ENCODE measurements at regions not wholly inside any gene's neighbourhood (a gene's known extent, or its start where the extent isn't known, plus 50 kb on each side); places are given as distances from the start of the nearest gene placed in this dataset.

- H3K79me2 ChIP-seq (ENCODE audit: insufficient read depth, low read depth), result no peaks in the 10 kb centered on the region
- H3K9ac ChIP-seq, result no peak overlapping the region
- no peaks in the 10 kb centered on the region; the same call in 1 of the 2 replicates for H4K20me1 ChIP-seq (ENCODE audit: insufficient read depth)
- no peak overlapping the region for H3K27ac ChIP-seq
- no peaks in the 10 kb centered on the region for H3K36me3 ChIP-seq (ENCODE audit: insufficient read depth)
- H3K4me3 ChIP-seq (IDR thresholded peaks at IDR 0.05; ENCODE audit: insufficient read depth, low read depth, low read length), result no peak overlapping the region
- no peaks in the 10 kb centered on the region for H3K4me1 ChIP-seq (ENCODE audit: low read depth, poor library complexity, severe bottlenecking)
- no peak for TF ChIP-seq CTCF (conservative IDR thresholded peaks at IDR 0.05; ENCODE audit: low read depth, low read length)
- H3K27me3 ChIP-seq (ENCODE audit: insufficient read depth, low read depth), result no peaks in the 10 kb centered on the region
- H2AFZ ChIP-seq (ENCODE audit: low read depth), result no peak overlapping the region
- H3K4me2 ChIP-seq, result no peak overlapping the region
Observed at GRCh38 chr18:65422544-65423136, 328.2 kb upstream of the CDH7 start.

GRCh38 chr18:65415098-65415497 lies 335.7 kb upstream of the CDH7 start:
- no peak overlapping the region for H3K9ac ChIP-seq
- H3K27ac ChIP-seq, result no peak overlapping the region
- no peaks in the 10 kb centered on the region for H3K4me1 ChIP-seq (ENCODE audit: low read depth, poor library complexity, severe bottlenecking)
- no peak overlapping the region for H3K4me3 ChIP-seq (IDR thresholded peaks at IDR 0.05; ENCODE audit: insufficient read depth, low read depth, low read length)
- H2AFZ ChIP-seq (ENCODE audit: low read depth), result no peak overlapping the region
- no peaks in the 10 kb centered on the region for H3K27me3 ChIP-seq (ENCODE audit: insufficient read depth, low read depth)
- TF ChIP-seq CTCF (conservative IDR thresholded peaks at IDR 0.05; ENCODE audit: low read depth, low read length), result no peak
- H4K20me1 ChIP-seq (ENCODE audit: insufficient read depth), result no peaks in the 10 kb centered on the region; the same call in 1 of the 2 replicates
- H3K4me2 ChIP-seq, result no peak overlapping the region
- H3K79me2 ChIP-seq (ENCODE audit: insufficient read depth, low read depth), result no peaks in the 10 kb centered on the region
- H3K36me3 ChIP-seq (ENCODE audit: insufficient read depth), result no peaks in the 10 kb centered on the region

GRCh38 chr18:65414501-65414900 lies 336.3 kb upstream of the CDH7 start:
- no peak overlapping the region for H3K4me2 ChIP-seq
- no peak overlapping the region for H3K27ac ChIP-seq
- no peaks in the 10 kb centered on the region; the same call in 1 of the 2 replicates for H4K20me1 ChIP-seq (ENCODE audit: insufficient read depth)
- no peak for TF ChIP-seq CTCF (conservative IDR thresholded peaks at IDR 0.05; ENCODE audit: low read depth, low read length)
- H3K27me3 ChIP-seq (ENCODE audit: insufficient read depth, low read depth), result no peaks in the 10 kb centered on the region
- H3K36me3 ChIP-seq (ENCODE audit: insufficient read depth), result no peaks in the 10 kb centered on the region
- no peak overlapping the region for H2AFZ ChIP-seq (ENCODE audit: low read depth)
- no peak overlapping the region for H3K9ac ChIP-seq
- no peak overlapping the region for H3K4me3 ChIP-seq (IDR thresholded peaks at IDR 0.05; ENCODE audit: insufficient read depth, low read depth, low read length)
- H3K79me2 ChIP-seq (ENCODE audit: insufficient read depth, low read depth), result no peaks in the 10 kb centered on the region
- no peaks in the 10 kb centered on the region for H3K4me1 ChIP-seq (ENCODE audit: low read depth, poor library complexity, severe bottlenecking)

- Histone ChIP-seq H3K79me2 (ENCODE audit: insufficient read depth, low read depth) (no peaks in the 10 kb centered on the region), H2AFZ (ENCODE audit: low read depth) (no peak overlapping the region), H3K4me1 (ENCODE audit: low read depth, poor library complexity, severe bottlenecking) (no peaks in the 10 kb centered on the region), H3K9ac (no peak overlapping the region), H3K27ac (no peak overlapping the region), H3K4me3 (IDR thresholded peaks at IDR 0.05; ENCODE audit: insufficient read depth, low read depth, low read length) (no peak overlapping the region), H3K36me3 (ENCODE audit: insufficient read depth) (no peaks in the 10 kb centered on the region), H4K20me1 (ENCODE audit: insufficient read depth) (no peaks in the 10 kb centered on the region), H3K4me2 (no peak overlapping the region), H3K27me3 (ENCODE audit: insufficient read depth, low read depth) (no peaks in the 10 kb centered on the region)
- TF ChIP-seq CTCF (conservative IDR thresholded peaks at IDR 0.05; ENCODE audit: low read depth, low read length), result no peak
Observed at GRCh38 chr18:65411061-65411460, 339.8 kb upstream of the CDH7 start.

Data from KMS-11 (cell line).